Muscle layer of duodenum (tissue), 2 donors: ENCODE measurements at regions not wholly inside any gene's neighbourhood (a gene's known extent, or its start where the extent isn't known, plus 50 kb on each side); places are given as distances from the start of the nearest gene placed in this dataset.
"Not testable (repeated sequence)": the region's sequence is repeated elsewhere in the genome, so short reads cannot be mapped to it uniquely, and the experiment has no call there.

Experiments used
- H3K27ac ChIP-seq: one replicate; pipeline ENCODE4 v1.7.0; 2013; ENCODE audit warnings: mild to moderate bottlenecking, low read length
- H3K27me3 ChIP-seq: one replicate; pipeline ENCODE4 v1.7.0; 2013; ENCODE audit warnings: low read depth, mild to moderate bottlenecking, control low read depth, low read length
- H3K36me3 ChIP-seq, 2 donors: one replicate each; pipeline ENCODE4 v1.7.0; 2013; ENCODE audit warnings: low read length in 2 of 2, control low read depth in 1 of 2, mild to moderate bottlenecking in 1 of 2; ENCODE audit not compliant: insufficient read depth in 2 of 2, control insufficient read depth in 1 of 2
- H3K4me1 ChIP-seq, 2 donors: one replicate each; pipeline ENCODE4 v1.7.0; 2013; ENCODE audit warnings: low read length in 2 of 2, mild to moderate bottlenecking in 2 of 2, control low read depth in 1 of 2, moderate library complexity in 1 of 2; ENCODE audit not compliant: insufficient read depth in 2 of 2, control insufficient read depth in 1 of 2
- H3K4me3 ChIP-seq, 2 donors: one replicate each; pipeline ENCODE4 v1.7.0; 2013; ENCODE audit warnings: low read length in 2 of 2, low read depth in 1 of 2, mild to moderate bottlenecking in 1 of 2
- H3K9me3 ChIP-seq, 2 donors: one replicate each; pipeline ENCODE4 v1.7.0; 2013; ENCODE audit warnings: low read length in 2 of 2, control low read depth in 1 of 2, mild to moderate bottlenecking in 1 of 2; ENCODE audit not compliant: control insufficient read depth in 1 of 2
- donor health status: healthy.

DNA sequence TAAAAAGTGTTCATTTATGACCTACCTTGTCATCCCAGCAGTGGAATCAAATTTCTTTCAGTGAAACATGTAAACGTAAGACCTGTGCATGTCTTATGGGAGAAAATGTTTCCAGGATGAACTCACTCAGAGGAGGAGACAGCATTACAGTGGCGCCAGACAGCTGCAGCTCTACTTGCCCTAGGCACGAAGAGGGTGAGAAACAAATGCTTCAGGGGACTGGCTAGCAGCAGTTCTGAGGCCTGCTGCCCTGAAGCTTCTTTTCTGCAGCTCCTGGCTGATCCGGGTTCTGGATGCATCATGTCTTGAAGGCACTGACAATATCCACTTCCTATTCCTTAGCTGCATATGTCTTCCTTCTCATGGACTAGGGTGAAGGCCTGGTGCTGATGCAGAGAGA is 120.2 kb downstream of the QRSL1 start:
- Histone ChIP-seq H3K9me3 (no peaks in the 10 kb centered on the region), H3K36me3 (no peaks in the 10 kb centered on the region), H3K27me3 (no peaks in the 10 kb centered on the region), H3K4me3 (no peak overlapping the region), H3K27ac (no peak overlapping the region), H3K4me1 (no peaks in the 10 kb centered on the region)

GRCh38 chr6:106748547-106749207 is 119.3 kb downstream of the QRSL1 start:
- Histone ChIP-seq H3K27ac (no peak overlapping the region), H3K36me3 (no peaks in the 10 kb centered on the region), H3K4me3 (no peak overlapping the region), H3K9me3 (no peaks in the 10 kb centered on the region), H3K27me3 (no peaks in the 10 kb centered on the region), H3K4me1 (no peaks in the 10 kb centered on the region)

DNA sequence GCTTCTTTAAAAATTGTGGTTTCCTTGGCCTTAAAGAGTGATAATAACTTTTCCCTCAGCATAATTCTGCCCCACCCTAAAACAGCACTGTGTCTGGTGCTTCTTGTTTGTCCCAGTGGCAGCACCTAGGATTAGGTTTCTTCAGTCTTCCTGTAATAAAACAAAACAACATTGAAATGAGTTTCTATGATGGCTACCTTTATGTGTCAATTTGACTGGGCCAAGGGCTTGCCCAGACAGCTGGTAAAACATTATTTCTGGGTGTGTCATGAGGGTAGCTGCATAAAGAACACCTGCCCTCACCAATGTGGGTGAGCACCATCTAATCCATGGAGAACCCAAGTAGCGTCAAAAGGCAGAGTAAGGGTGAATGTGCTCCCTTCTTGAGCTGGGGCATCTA is 117.8 kb downstream of the QRSL1 start:
- Histone ChIP-seq H3K27me3 (no peaks in the 10 kb centered on the region), H3K4me3 (no peak overlapping the region), H3K4me1 (no peaks in the 10 kb centered on the region), H3K36me3 (no peaks in the 10 kb centered on the region), H3K9me3 (no peaks in the 10 kb centered on the region), H3K27ac (no peak overlapping the region)

GRCh38 chr6:106746652-106747051 is 117.3 kb downstream of the QRSL1 start:
- H3K4me1 ChIP-seq, result no peaks in the 10 kb centered on the region
- H3K9me3 ChIP-seq, result no peaks in the 10 kb centered on the region
- no peak overlapping the region for H3K27ac ChIP-seq
- H3K4me3 ChIP-seq, result no peak overlapping the region
- H3K27me3 ChIP-seq, result no peaks in the 10 kb centered on the region
- no peaks in the 10 kb centered on the region for H3K36me3 ChIP-seq

- Histone ChIP-seq H3K9me3 (no peaks in the 10 kb centered on the region), H3K4me1 (no peaks in the 10 kb centered on the region), H3K27me3 (no peaks in the 10 kb centered on the region), H3K36me3 (no peaks in the 10 kb centered on the region), H3K4me3 (no peak overlapping the region), H3K27ac (no peak overlapping the region)
Observed at GRCh38 chr6:106745824-106746582, 116.6 kb downstream of the QRSL1 start.

DNA sequence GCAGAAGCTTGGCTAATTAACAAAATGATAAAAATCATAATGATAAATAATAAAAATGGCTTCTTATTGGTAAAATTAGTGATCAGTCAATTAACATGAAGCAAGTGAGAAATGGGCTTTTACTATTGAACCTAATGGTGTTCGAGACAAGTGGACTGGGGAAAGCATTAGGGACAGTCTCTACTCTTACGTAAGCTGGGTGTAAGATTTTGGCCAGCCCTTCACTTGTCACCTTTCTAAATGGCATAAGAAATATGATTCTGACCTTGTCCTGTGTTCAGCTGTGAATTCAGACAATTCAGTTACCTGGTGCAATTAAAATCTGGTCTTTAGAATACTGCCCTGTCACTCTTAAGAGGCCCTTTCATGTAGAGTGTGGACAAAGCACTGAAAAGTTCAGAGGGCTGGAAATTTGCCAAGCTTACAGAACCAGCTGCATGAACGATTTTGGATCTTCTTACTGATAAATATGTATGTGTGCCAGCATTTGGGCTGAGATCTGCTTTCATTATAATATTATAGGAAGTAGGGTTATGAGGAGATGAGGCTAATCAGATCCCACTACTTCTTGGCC is 115.9 kb downstream of the QRSL1 start:
- no peaks in the 10 kb centered on the region for H3K27me3 ChIP-seq
- H3K4me1 ChIP-seq, result no peaks in the 10 kb centered on the region
- no peak overlapping the region for H3K27ac ChIP-seq
- H3K4me3 ChIP-seq, result no peak overlapping the region
- H3K36me3 ChIP-seq, result no peaks in the 10 kb centered on the region
- no peaks in the 10 kb centered on the region for H3K9me3 ChIP-seq

DNA sequence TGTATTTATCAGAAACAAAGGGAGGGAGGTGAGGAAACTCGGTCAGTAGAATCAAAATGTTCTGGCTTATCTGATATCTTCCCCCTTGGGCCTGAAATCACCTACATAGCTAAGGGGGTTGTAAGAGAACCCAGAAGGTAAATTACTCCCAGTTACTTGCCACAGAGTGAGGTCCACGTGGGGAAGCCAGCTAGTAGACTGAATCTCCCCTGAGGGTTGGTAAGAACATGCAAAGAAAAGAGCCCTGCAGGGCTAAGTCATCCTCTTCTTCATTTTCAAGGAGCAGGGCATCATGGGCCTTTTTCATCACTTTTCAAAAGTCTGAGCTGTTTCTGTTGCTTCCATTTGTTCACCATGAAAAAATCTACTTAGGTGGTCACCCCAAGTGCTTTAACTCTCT is 115.4 kb downstream of the QRSL1 start:
- Histone ChIP-seq H3K4me1 (no peaks in the 10 kb centered on the region), H3K27me3 (no peaks in the 10 kb centered on the region), H3K9me3 (no peaks in the 10 kb centered on the region), H3K36me3 (no peaks in the 10 kb centered on the region), H3K4me3 (no peak overlapping the region), H3K27ac (no peak overlapping the region)

DNA sequence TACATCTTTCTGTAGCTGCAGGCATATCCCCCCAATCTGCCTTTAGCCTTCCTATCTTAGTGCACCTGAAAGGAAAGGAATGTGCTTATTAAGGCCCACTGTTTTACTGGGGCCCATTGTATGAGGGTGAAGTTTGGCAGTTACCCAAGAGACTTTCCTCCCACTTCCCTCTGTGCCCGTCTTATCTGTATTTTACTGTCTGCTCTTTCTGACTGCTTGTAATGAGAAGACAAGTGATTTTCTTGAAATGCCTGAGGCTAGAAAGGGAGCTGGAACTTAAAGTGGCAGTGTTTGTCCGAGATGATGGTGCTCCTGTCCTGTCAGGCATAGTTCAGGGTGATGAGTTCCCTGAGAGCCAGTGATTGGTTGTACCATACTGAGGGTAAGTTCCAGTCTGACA is 114.7 kb downstream of the QRSL1 start:
- not testable (repeated sequence) for H3K27ac ChIP-seq, H3K4me1 ChIP-seq, H3K9me3 ChIP-seq, H3K36me3 ChIP-seq, H3K4me3 ChIP-seq, H3K27me3 ChIP-seq

GRCh38 chr6:106743612-106744011 is 114.2 kb downstream of the QRSL1 start:
- no peaks in the 10 kb centered on the region for H3K27me3 ChIP-seq
- no peak overlapping the region for H3K4me3 ChIP-seq
- no peaks in the 10 kb centered on the region for H3K4me1 ChIP-seq
- H3K27ac ChIP-seq, result no peak overlapping the region
- no peaks in the 10 kb centered on the region for H3K9me3 ChIP-seq
- no peaks in the 10 kb centered on the region for H3K36me3 ChIP-seq

GRCh38 chr6:106740287-106740686 is 110.9 kb downstream of the QRSL1 start:
- H3K9me3 ChIP-seq, result peaks cover 0 to 9% of the 10 kb centered on the region in 2 donors
- no peak overlapping the region for H3K27ac ChIP-seq
- no peak overlapping the region for H3K4me3 ChIP-seq
- no peaks in the 10 kb centered on the region for H3K36me3 ChIP-seq
- no peaks in the 10 kb centered on the region for H3K4me1 ChIP-seq
- no peaks in the 10 kb centered on the region for H3K27me3 ChIP-seq

DNA sequence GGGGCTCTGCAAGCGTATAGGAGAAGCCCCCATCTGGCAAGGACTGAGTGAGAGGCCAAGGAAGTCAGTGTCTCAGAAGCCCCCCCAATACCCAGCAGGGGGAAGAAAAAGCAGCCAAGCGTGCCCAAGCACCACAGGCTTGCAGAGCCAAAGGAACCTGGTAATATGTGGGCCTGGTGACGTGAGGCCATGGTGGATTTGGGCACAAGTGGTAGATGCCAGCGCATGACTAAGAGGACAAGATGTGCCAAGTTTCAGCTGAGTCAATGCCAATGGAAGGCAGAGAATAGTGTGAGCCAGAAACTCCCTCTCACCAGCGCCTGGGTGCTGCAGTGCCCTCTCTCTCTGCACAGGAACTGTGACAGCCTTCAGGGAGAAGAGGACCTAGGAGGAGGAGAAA is 110.0 kb downstream of the QRSL1 start:
- Histone ChIP-seq H3K27ac (no peak overlapping the region), H3K9me3 (peaks cover 0 to 9% of the 10 kb centered on the region in 2 donors), H3K27me3 (no peaks in the 10 kb centered on the region)

More for the DNA sequence above, 110.0 kb downstream of the QRSL1 start:
- Histone ChIP-seq H3K4me1 (no peaks in the 10 kb centered on the region), H3K36me3 (no peaks in the 10 kb centered on the region), H3K4me3 (no peak overlapping the region)
